ENCODE measurements at regions not wholly inside any gene's neighbourhood (a gene's known extent, or its start where the extent isn't known, plus 50 kb on each side); places are given as distances from the start of the nearest gene placed in this dataset.

DNA sequence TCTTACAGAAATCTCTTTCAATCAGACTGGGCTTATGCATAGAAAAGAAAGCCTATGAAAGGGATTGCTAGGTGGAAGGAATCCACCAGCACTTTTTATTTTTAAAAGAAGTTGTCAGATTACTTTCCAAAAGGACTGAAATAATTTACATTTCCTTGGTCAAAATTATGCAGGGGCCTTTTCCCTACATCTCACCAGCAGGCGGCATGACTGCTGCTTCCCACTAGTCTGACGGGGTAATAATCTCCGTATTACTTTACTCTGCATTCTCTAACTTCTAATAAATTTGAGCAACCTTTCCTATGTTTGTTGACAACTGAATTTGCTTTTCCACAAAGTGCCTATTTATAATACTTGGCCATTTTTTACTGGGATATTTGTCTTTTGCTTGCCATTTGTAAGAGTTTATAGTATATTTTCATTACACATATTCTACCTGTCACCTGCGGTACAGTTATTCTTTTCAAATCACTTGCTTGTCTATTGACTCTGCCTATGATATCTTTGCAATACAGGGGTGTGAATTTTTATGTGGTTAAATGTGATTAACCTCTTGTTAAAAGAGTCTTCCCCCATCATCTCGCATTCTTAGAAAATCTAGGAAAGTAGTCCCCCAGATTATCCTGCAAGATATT, 51.9 kb upstream of the USP47 start:
- DNase-seq (ENCODE audit: low read depth in 4 of 4, low spot score in 3 of 4): no peak

DNA sequence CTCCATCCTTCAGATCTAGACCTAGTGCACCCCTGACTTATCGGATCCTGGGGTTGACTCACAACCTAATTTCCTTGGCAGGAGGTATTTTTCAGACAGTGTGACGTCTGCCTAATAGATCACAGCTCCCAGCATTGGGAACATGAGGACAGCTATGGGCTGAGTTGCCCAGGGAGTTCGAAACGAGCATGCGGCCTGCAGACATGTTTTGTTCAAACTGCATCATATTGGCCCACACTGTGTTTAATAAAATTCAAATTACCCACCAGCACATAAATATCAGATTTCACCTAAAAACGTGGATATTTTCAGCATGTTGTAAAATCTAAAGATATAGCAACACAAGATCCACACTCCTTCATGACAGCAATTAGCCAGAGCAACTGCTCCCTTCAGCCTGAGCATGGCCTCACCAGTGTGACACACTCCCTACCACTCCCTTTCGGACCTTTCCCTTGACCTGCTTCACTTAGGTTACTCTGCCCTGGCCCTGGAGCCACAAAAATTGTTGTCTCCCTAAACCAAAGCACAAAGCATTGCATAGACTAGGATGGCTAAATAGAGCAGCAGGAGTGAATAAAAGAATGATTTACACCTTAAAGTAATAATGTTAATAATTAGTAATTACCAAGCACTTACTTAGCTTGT, 53.6 kb upstream of the USP47 start:
- no peak for DNase-seq (ENCODE audit: low read depth in 4 of 4, low spot score in 3 of 4)

GRCh38 chr11:11787305-11788062, 54.3 kb upstream of the USP47 start:
- peak; percentile 41 to 62 (median 53) for DNase-seq (ENCODE audit: low read depth in 4 of 4, low spot score in 3 of 4)

DNA sequence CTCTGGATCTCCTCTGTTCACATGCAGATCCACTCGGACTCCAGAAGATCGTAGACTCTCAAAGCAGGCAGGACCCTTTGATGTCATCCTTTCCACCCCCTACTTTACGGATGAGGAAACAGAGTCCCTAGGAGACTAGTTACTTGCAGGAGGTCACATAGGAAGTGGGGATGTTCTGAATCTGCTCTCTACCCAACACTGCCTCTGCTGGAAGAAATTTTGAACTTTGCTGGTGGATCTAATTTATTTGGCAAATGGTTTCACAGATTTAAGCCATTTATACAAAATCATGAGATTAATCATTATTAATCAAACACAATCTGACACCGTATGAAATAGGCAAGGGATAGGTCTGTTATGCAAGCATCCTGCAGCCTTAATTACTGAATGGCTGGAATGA, 55.0 kb upstream of the USP47 start:
- no peak for DNase-seq (ENCODE audit: low read depth in 4 of 4, low spot score in 3 of 4)

DNA sequence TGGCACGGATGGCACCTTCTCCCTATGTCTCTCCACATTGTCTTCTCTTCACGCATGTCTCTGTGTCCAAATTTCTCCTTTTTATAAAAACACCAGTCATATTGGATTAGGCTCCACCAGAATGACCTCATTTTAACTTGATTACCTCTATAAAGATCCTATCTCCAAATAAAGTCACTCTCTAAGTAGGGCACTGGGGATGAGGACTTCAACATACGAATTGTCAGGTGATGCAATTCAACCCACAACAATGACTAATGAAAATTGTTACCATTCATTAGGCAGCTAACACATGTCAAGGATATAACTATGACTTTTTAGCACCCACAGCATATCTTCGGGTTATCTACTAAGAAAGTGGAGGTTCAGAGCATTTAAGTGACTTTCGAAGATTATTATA, 55.5 kb upstream of the USP47 start:
- no peak for DNase-seq (ENCODE audit: low read depth in 4 of 4, low spot score in 3 of 4)

DNA sequence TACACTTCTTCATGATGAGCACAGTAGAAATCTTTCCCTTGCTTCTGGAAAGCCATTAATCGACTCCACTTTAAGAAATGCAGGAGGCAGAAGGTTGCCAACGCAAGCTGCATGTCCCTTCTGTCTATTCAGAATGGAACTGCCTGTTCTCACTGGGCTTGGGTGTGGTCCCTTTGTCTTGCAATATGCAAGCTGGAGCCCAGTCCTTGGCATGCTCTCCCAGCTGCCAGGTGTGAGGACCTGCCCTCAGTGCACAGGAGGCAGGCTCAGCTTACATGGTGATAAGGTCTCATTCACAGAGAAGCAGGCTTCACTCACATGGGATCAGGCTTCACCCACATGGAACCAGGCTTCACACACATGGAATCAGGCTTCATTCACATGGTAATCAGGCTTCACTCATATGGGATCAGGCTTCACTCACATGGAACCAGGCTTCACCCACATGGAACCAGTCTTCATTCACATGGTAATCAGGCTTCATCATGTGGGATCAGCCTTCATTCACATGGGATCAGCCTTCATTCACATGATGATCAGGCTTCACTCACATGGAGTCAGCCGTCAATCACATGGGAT, 59.2 kb upstream of the USP47 start:
- DNase-seq (ENCODE audit: low read depth in 4 of 4, low spot score in 3 of 4): no peak

GRCh38 chr11:11780858-11781257, 60.9 kb upstream of the USP47 start:
- DNase-seq (ENCODE audit: low read depth in 4 of 4, low spot score in 3 of 4): no peak

DNA sequence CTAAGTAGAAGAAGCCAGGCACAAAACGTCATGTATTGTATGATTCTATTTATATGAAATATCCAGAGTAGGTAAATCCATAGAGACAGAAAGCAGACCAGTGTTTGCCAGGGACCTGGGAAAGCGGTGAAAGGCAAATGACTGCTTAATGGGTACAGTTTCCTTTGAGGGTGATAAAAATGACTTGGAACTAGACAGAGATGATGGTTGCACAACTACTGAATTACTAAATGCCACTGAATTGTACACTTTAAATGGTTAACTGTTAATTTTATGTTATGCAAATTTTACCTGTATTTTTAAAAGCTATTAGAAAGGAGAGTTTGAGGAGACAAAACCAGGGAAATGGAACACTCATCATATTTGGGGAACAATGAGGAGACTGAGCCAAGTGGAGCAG, 61.8 kb upstream of the USP47 start:
- no peak for DNase-seq (ENCODE audit: low read depth in 4 of 4, low spot score in 3 of 4)

GRCh38 chr11:11777897-11778296, 63.9 kb upstream of the USP47 start:
- no peak for DNase-seq (ENCODE audit: low read depth in 4 of 4, low spot score in 3 of 4)

GRCh38 chr11:11776714-11777113, 65.1 kb upstream of the USP47 start:
- no peak for DNase-seq (ENCODE audit: low read depth in 4 of 4, low spot score in 3 of 4)

DNA sequence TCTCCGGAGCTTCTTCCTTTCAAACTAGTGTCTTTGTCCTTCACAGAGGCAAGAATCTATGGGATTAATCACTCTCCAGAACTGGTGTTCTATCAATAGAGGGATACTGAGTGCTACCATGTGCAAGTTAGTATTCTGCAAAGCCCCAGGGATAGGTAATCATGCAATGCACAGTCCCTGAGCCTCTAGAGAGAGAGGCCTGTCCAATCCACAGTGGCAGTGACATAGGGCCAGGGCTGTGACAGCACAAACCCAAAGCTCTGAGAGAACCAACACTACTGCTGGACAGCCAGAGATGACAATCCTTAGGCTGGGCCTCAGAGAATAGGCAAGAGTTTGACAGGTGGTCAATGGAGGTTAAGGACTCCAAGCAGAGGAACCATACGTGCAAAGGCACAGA, 66.8 kb upstream of the USP47 start:
- DNase-seq (ENCODE audit: low read depth in 4 of 4, low spot score in 3 of 4): no peak

GRCh38 chr11:11772865-11773515, 68.8 kb upstream of the USP47 start:
- no peak for DNase-seq (ENCODE audit: low read depth in 4 of 4, low spot score in 3 of 4)

GRCh38 chr11:11770921-11771486, 70.8 kb upstream of the USP47 start:
- no peak for DNase-seq (ENCODE audit: low read depth in 4 of 4, low spot score in 3 of 4)

- DNase-seq (ENCODE audit: low read depth in 4 of 4, low spot score in 3 of 4): no peak
Observed at GRCh38 chr11:11770296-11770695, 71.5 kb upstream of the USP47 start.

GRCh38 chr11:11769782-11770181, 72.0 kb upstream of the USP47 start:
- no peak for DNase-seq (ENCODE audit: low read depth in 4 of 4, low spot score in 3 of 4)

DNA sequence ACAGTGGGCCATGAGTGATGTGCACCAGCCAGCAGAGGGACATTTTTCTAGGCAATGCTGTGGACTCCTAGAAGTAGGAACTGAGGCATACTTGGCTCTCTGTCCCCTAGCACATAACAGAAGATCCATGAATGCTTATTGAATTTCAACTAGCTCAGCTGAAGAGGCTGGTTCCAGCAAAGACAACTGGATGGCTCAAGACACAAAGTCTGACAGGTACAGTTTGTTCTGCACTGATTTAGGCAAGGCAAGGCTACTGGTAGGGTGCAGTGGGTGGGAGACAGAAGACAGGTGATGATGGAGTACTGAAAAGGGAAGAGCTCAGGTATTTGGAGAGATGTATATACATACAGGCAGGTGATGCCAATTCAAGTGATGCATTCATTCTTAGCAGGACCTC, 72.4 kb upstream of the USP47 start:
- DNase-seq (ENCODE audit: low read depth in 4 of 4, low spot score in 3 of 4): no peak

DNA sequence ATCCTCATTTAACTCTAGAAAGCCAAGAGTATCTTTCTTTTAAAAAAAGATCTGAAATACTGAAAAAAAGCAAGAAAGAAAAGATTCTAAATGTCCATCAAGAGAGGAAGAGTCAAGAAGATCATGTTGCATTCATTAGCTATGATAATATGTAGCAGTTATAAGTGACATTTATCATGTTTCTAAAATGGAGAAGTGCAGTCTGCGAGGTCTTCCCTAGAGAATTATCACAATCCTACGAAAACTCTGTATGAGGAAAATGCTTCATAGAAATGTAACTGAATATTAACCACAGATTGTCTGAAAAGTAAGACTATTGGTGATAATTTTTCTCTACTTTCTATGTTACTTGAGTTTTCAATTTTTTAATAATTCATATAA, 77.4 kb upstream of the USP47 start:
- no peak for DNase-seq (ENCODE audit: low read depth in 4 of 4, low spot score in 3 of 4)

DNA sequence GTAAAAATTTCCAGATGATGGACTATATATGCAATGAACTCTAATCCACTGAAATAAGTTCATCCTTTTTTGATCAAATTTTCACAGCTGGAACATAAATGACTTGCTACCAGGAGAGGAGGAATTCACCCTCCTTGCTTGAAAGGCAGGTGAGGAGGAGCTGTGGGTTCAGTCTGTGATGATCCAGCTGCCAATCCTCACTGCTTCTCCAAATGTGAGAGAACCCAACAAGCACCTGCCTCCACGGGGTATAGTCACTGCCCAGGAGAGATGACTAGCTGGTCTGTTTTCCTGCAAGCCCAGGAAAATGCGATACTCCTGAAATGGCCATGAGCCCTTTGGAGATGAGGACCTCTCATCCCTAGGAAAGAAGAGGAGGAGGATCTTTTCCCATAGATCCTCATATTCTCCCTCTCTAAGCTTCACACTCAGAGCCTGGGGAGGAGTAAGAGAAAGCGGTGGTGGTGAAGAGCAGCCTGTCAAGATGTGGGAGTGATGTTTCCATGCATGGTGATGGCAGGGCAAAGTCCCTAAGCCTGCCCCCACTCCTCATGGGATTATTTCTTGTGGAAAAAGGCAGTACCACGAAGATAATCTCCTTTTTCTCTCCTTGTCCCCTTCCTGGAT, 77.9 kb upstream of the USP47 start:
- no peak for DNase-seq (ENCODE audit: low read depth in 4 of 4, low spot score in 3 of 4)

DNA sequence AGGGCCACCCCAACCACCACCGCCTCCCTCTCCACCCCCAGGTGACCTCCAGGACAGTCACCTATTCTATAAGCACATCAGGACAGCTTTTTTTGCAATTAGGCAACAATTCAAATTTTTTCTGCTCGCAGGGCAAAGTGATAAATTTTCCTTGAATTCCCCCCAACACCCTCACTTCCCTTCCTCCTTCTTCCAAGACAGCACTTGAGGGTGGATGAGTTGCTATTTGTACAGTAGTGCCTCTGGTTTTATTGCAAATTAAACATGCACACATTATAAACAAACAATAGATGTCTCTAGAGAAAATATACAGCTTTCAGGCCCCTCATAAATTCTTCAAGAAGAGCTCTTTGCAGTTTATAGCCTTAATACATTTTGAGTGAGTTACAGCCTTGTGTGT, 80.9 kb upstream of the USP47 start:
- peak in 1 of 4 donors; percentile 4 for DNase-seq (ENCODE audit: low read depth in 4 of 4, low spot score in 3 of 4)

GRCh38 chr11:11758603-11759196, 83.1 kb upstream of the USP47 start:
- DNase-seq (ENCODE audit: low read depth in 4 of 4, low spot score in 3 of 4): no peak

Data from left renal pelvis (tissue), 4 donors.